HL-60 (cell line): ENCODE measurements at regions not wholly inside any gene's neighbourhood (a gene's known extent, or its start where the extent isn't known, plus 50 kb on each side); places are given as distances from the start of the nearest gene placed in this dataset.

ENCODE experiments used
- GABPA ChIP-seq: IDR thresholded peaks from 2 replicates; pipeline ENCODE4 v1.6.1; 2012; ENCODE audit warnings: low read depth
- POLR2AphosphoS5 ChIP-seq: IDR thresholded peaks from 2 replicates; pipeline ENCODE4 v1.6.1; 2012; ENCODE audit warnings: low read depth
- TF ChIP-seq, protein P1 (sequence below): IDR thresholded peaks from one replicate; pipeline ENCODE4 v1.5.1; 2011; ENCODE audit warnings: low read length, control low read depth, inconsistent platforms; ENCODE audit not compliant: insufficient read depth
- TF ChIP-seq, protein P2 (sequence below): IDR thresholded peaks from 2 replicates; pipeline ENCODE4 v1.6.1; 2012; ENCODE audit warnings: low read depth; ENCODE audit not compliant: insufficient replicate concordance

DNA sequence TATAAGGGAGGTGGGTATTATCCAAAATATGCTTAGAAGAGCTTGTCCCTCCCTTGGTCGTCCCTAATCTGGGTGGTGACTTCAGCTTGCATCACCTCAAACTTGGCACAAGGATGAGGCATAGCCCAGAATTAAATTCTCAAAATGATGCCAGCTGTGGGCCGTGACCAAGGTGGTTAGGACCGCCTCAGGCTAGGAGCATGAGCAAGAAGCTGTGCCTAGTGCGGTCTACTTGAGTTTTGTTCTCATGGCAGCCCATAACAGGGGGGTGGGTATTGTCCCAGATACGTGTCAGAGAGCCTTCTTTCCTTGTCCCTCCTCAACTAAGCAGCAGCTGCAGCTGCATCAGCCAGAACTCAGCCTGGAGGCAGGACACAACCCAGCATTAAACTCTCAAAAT, 2620.0 kb downstream of the PCDH7 start:
- TF ChIP-seq, protein P1, sequence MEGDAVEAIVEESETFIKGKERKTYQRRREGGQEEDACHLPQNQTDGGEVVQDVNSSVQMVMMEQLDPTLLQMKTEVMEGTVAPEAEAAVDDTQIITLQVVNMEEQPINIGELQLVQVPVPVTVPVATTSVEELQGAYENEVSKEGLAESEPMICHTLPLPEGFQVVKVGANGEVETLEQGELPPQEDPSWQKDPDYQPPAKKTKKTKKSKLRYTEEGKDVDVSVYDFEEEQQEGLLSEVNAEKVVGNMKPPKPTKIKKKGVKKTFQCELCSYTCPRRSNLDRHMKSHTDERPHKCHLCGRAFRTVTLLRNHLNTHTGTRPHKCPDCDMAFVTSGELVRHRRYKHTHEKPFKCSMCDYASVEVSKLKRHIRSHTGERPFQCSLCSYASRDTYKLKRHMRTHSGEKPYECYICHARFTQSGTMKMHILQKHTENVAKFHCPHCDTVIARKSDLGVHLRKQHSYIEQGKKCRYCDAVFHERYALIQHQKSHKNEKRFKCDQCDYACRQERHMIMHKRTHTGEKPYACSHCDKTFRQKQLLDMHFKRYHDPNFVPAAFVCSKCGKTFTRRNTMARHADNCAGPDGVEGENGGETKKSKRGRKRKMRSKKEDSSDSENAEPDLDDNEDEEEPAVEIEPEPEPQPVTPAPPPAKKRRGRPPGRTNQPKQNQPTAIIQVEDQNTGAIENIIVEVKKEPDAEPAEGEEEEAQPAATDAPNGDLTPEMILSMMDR = no peak
- TF ChIP-seq, protein P2, sequence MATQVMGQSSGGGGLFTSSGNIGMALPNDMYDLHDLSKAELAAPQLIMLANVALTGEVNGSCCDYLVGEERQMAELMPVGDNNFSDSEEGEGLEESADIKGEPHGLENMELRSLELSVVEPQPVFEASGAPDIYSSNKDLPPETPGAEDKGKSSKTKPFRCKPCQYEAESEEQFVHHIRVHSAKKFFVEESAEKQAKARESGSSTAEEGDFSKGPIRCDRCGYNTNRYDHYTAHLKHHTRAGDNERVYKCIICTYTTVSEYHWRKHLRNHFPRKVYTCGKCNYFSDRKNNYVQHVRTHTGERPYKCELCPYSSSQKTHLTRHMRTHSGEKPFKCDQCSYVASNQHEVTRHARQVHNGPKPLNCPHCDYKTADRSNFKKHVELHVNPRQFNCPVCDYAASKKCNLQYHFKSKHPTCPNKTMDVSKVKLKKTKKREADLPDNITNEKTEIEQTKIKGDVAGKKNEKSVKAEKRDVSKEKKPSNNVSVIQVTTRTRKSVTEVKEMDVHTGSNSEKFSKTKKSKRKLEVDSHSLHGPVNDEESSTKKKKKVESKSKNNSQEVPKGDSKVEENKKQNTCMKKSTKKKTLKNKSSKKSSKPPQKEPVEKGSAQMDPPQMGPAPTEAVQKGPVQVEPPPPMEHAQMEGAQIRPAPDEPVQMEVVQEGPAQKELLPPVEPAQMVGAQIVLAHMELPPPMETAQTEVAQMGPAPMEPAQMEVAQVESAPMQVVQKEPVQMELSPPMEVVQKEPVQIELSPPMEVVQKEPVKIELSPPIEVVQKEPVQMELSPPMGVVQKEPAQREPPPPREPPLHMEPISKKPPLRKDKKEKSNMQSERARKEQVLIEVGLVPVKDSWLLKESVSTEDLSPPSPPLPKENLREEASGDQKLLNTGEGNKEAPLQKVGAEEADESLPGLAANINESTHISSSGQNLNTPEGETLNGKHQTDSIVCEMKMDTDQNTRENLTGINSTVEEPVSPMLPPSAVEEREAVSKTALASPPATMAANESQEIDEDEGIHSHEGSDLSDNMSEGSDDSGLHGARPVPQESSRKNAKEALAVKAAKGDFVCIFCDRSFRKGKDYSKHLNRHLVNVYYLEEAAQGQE = no peak
- TF ChIP-seq POLR2AphosphoS5 (no peak), GABPA (no peak)
